Caco-2 (cell line): ENCODE measurements at regions not wholly inside any gene's neighbourhood (a gene's known extent, or its start where the extent isn't known, plus 50 kb on each side); places are given as distances from the start of the nearest gene placed in this dataset.

Source experiments
- BruUV-seq: library from RNA; stranded (reverse); fragments of 400-500 nt; replicated peaks from 2 replicates; lab custom pipeline; 2021; lab: Mats Ljungman, UMichigan
- CTCF ChIA-PET: fragments of 300-600 bp; sonication (Branson Sonifier 250); formaldehyde crosslinking; loops from one replicate; lab custom pipeline; 2022; ENCODE audit warnings: antibody characterized with exemption; lab: Charles Lee
- POLR2A ChIA-PET: fragments of 300-600 bp; sonication (Branson Sonifier 250); formaldehyde crosslinking; loops from one replicate; lab custom pipeline; 2022; ENCODE audit warnings: antibody characterized with exemption; lab: Charles Lee
- DNase-seq, 2 experiments: peaks; one replicate each; pipeline versions ENCODE4 v3.0.0 to v3.0.0-alpha.2; 2020 to 2022
- H3K27me3 ChIP-seq: replicated peaks from 2 replicates; pipeline ENCODE4 v1.6.0; 2011; ENCODE audit warnings: low read length; ENCODE audit not compliant: control insufficient read depth, insufficient read depth
- H3K36me3 ChIP-seq: 2 replicates; pipeline ENCODE4 v1.5.1; 2011; ENCODE audit warnings: low read length; ENCODE audit not compliant: control insufficient read depth, insufficient read depth
- H3K4me1 ChIP-seq: fragments of 250-450 bp; sonication (Bioruptor Pico); 2 replicates; pipeline ENCODE4 v1.5.1; 2020; ENCODE audit warnings: mild to moderate bottlenecking
- H3K4me3 ChIP-seq: 2 replicates; pipeline ENCODE4 v1.5.1; 2011; ENCODE audit warnings: low read depth, mild to moderate bottlenecking, control low read depth, low read length
- H3K9me3 ChIP-seq: fragments of 250-450 bp; sonication (Bioruptor Pico); 2 replicates; pipeline ENCODE4 v1.5.1; 2020; ENCODE audit warnings: mild to moderate bottlenecking, moderate library complexity
- H3K27ac Mint-ChIP-seq: one replicate; pipeline ENCODE4 v1.8.0; 2022; ENCODE audit warnings: mixed read lengths; ENCODE audit not compliant: unreplicated experiment
- H3K27me3 Mint-ChIP-seq: one replicate; pipeline ENCODE4 v1.8.0; 2022; ENCODE audit warnings: mixed read lengths; ENCODE audit not compliant: insufficient read depth, unreplicated experiment
- H3K36me3 Mint-ChIP-seq: one replicate; pipeline ENCODE4 v1.8.0; 2022; ENCODE audit warnings: mild to moderate bottlenecking, mixed read lengths; ENCODE audit not compliant: insufficient read depth, unreplicated experiment
- H3K4me1 Mint-ChIP-seq: one replicate; pipeline ENCODE4 v1.8.0; 2022; ENCODE audit warnings: low read depth, mixed read lengths; ENCODE audit not compliant: unreplicated experiment
- H3K4me3 Mint-ChIP-seq: one replicate; pipeline ENCODE4 v1.8.0; 2022; ENCODE audit warnings: mild to moderate bottlenecking, moderate library complexity, mixed read lengths; ENCODE audit not compliant: unreplicated experiment
- H3K9me3 Mint-ChIP-seq: one replicate; pipeline ENCODE4 v1.8.0; 2022; ENCODE audit warnings: mixed read lengths; ENCODE audit not compliant: unreplicated experiment
- CTCF ChIP-seq, 2 experiments: fragments of 200-600 bp in 1 of 2; IDR thresholded peaks; 1 replicate in 1 of 2; 2 replicates in 1 of 2; pipeline versions ENCODE4 v1.5.1 to v1.8.0; 2011 to 2022; ENCODE audit warnings: antibody characterized with exemption in 1 of 2, control low read depth in 1 of 2, inconsistent platforms in 1 of 2, low read depth in 1 of 2, low read length in 1 of 2, mild to moderate bottlenecking in 1 of 2, moderate library complexity in 1 of 2; ENCODE audit not compliant: insufficient read depth in 1 of 2, severe bottlenecking in 1 of 2, unreplicated experiment in 1 of 2
- intact Hi-C: fragments of 100-400 bp; cut with micrococcal nuclease; formaldehyde crosslinking; loops from one replicate; pipeline ENCODE4 v1.10.0; 2022; ENCODE audit not compliant: unreplicated experiment

- peaks cover 6% of the 10 kb centered on the region for H3K4me1 Mint-ChIP-seq
- H3K36me3 Mint-ChIP-seq, result no peaks in the 10 kb centered on the region
- intact Hi-C loops, result no loop called here
- H3K27ac Mint-ChIP-seq, result peak overlapping the region; percentile 72
- Histone ChIP-seq H3K4me1 (no peaks in the 10 kb centered on the region), H3K27me3 (no peaks in the 10 kb centered on the region), H3K9me3 (no peaks in the 10 kb centered on the region), H3K4me3 (no peak overlapping the region), H3K36me3 (no peaks in the 10 kb centered on the region)
- no peak for DNase-seq
- BruUV-seq, result no TSS peak
- no peaks in the 10 kb centered on the region for H3K27me3 Mint-ChIP-seq
- ChIA-PET CTCF (no interaction called here), POLR2A (no interaction called here)
- no peak for TF ChIP-seq CTCF (IDR thresholded peaks at IDR 0.05; ENCODE audit: insufficient read depth in 1 of 2, low read depth in 1 of 2, low read length in 1 of 2, severe bottlenecking in 1 of 2, unreplicated experiment in 1 of 2)
- no peaks in the 10 kb centered on the region for H3K9me3 Mint-ChIP-seq
- peak overlapping the region; percentile 46 for H3K4me3 Mint-ChIP-seq
These were observed 173.8 kb downstream of the CEMIP2 start for GRCh38 chr9:71594541-71594940.

- Histone ChIP-seq H3K9me3 (no peaks in the 10 kb centered on the region), H3K27me3 (no peaks in the 10 kb centered on the region), H3K36me3 (no peaks in the 10 kb centered on the region), H3K4me1 (no peaks in the 10 kb centered on the region), H3K4me3 (no peak overlapping the region)
- no TSS peak for BruUV-seq
- peaks cover 6% of the 10 kb centered on the region for H3K4me1 Mint-ChIP-seq
- ChIA-PET POLR2A (no interaction called here), CTCF (no interaction called here)
- intact Hi-C loops, result no loop called here
- no peaks in the 10 kb centered on the region for H3K27me3 Mint-ChIP-seq
- no peak for TF ChIP-seq CTCF (IDR thresholded peaks at IDR 0.05; ENCODE audit: insufficient read depth in 1 of 2, low read depth in 1 of 2, low read length in 1 of 2, severe bottlenecking in 1 of 2, unreplicated experiment in 1 of 2)
- DNase-seq, result no peak
- no peaks in the 10 kb centered on the region for H3K9me3 Mint-ChIP-seq
- no peak overlapping the region for H3K27ac Mint-ChIP-seq
- no peaks in the 10 kb centered on the region for H3K36me3 Mint-ChIP-seq
- H3K4me3 Mint-ChIP-seq, result no peak overlapping the region
These were observed 175.9 kb downstream of the CEMIP2 start for GRCh38 chr9:71592400-71592799.

DNA sequence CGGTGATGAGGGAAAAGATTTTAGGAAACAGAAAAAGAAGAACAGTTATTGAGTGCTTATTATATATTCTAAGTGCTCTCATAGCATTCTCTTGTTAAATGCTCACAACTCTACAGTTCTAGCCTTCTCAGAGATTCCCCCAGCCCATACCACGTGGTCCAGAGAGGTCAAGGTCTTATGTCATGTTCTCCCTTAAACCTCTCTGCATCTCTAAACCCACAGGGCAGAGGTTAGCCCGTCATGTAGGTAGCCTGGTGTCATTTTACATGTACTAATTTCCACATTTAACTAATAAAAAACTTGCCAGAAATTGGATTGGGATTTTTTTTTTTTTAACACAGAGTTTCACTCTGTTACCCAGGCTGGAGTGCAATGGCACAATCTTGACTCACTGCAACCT, 178.0 kb downstream of the CEMIP2 start:
- H3K36me3 ChIP-seq, result no peaks in the 10 kb centered on the region
- H3K4me3 Mint-ChIP-seq, result no peak overlapping the region
- H3K27me3 ChIP-seq, result no peaks in the 10 kb centered on the region
- H3K9me3 Mint-ChIP-seq, result no peaks in the 10 kb centered on the region
- BruUV-seq, result no TSS peak
- no peaks in the 10 kb centered on the region for H3K27me3 Mint-ChIP-seq
- no peaks in the 10 kb centered on the region for H3K36me3 Mint-ChIP-seq
- no peaks in the 10 kb centered on the region for H3K4me1 ChIP-seq
- H3K9me3 ChIP-seq, result no peaks in the 10 kb centered on the region
- DNase-seq, result no peak
- intact Hi-C loops, result no loop called here
- H3K27ac Mint-ChIP-seq, result no peak overlapping the region
- TF ChIP-seq CTCF (IDR thresholded peaks at IDR 0.05; ENCODE audit: insufficient read depth in 1 of 2, low read depth in 1 of 2, low read length in 1 of 2, severe bottlenecking in 1 of 2, unreplicated experiment in 1 of 2), result no peak
- H3K4me3 ChIP-seq, result no peak overlapping the region
- peaks cover 5% of the 10 kb centered on the region for H3K4me1 Mint-ChIP-seq
- POLR2A ChIA-PET, result no interaction called here
- CTCF ChIA-PET, result no interaction called here
